ENCODE measurements at regions not wholly inside any gene's neighbourhood (a gene's known extent, or its start where the extent isn't known, plus 50 kb on each side); places are given as distances from the start of the nearest gene placed in this dataset.

GRCh38 chr6:95518630-95519227, 58.6 kb upstream of the MANEA start:
- no peak for TF ChIP-seq CTCF (IDR thresholded peaks at IDR 0.05; ENCODE audit: extremely low read depth in 1 of 2, insufficient read depth in 1 of 2, low read depth in 1 of 2, low read length in 2 of 2)
- no peak for TF ChIP-seq POLR2A (IDR thresholded peaks at IDR 0.05; ENCODE audit: low read depth, low read length)
- TF ChIP-seq MAX (IDR thresholded peaks at IDR 0.05; ENCODE audit: insufficient read depth, insufficient read length): no peak
- no peak for TF ChIP-seq EZH2 (IDR thresholded peaks at IDR 0.05; ENCODE audit: borderline replicate concordance, low read depth, low read length, severe bottlenecking)
- TF ChIP-seq POLR2AphosphoS5 (IDR thresholded peaks at IDR 0.05; ENCODE audit: insufficient read depth, low read depth, low read length): no peak
- TF ChIP-seq GATA2 (IDR thresholded peaks at IDR 0.05; ENCODE audit: insufficient read depth, insufficient read length, low read depth, low read length): no peak
- TF ChIP-seq FOS (IDR thresholded peaks at IDR 0.05; ENCODE audit: borderline replicate concordance, insufficient read depth, low read length): no peak

Data from endothelial cell of umbilical vein (primary cell).